ACHN (cell line): ENCODE measurements at regions not wholly inside any gene's neighbourhood (a gene's known extent, or its start where the extent isn't known, plus 50 kb on each side); places are given as distances from the start of the nearest gene placed in this dataset.

Experiments used
- DNase-seq: peaks from one replicate; pipeline ENCODE4 v3.0.0-alpha.2; 2015
- in situ Hi-C: cut with HindIII; loops from 2 replicates; pipeline ENCODE4 v1.10.0; 2017; ENCODE audit warnings: low sequenced_read_pairs, low pct_ligation_motif_present, low pct_unique_long_range_greater_than_20kb

DNA sequence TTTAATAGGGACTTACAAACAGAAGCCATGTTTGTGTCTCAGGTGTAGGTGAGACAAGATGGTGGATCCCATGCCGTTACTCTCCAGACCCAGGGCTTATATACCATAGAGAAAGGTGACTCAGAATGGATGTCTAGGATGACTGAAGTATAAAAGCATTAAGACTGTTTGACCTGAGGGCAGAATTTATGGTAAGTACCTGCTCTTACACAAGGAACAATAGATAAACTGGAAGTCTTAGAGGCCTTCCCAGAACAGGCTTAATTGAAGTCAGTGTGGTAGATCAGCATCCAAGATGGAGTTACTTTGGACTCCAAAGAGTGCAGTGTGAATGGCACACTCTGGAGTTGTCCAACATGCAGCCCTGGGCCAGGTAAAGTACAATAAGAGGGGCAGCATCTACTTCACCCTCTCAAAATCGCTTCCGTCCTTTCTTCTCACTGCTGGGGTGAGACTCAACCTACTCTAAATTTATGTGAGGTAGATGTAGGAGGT lies 387.0 kb upstream of the DDI1 start:
- in situ Hi-C loops, result no loop called here
- no peak for DNase-seq

DNA sequence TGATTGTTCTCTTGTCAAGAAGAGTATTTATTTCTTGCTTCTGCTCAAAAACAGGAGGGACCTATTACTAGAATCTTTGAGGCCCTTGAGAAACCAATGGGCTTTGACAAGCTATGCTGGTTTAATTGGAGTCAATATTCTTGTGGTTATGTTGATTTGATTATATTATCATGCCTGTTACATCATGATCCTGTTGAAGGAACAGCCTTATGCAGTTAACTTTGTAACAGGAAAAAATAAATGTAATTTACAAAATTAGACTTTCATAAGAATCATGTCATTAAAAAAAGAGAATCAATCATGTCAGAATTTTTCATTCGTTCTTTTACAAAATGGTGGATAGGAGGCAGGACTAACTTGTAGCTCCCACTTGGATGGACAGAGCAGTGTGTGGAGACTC lies 386.1 kb upstream of the DDI1 start:
- DNase-seq, result no peak
- in situ Hi-C loops, result no loop called here

DNA sequence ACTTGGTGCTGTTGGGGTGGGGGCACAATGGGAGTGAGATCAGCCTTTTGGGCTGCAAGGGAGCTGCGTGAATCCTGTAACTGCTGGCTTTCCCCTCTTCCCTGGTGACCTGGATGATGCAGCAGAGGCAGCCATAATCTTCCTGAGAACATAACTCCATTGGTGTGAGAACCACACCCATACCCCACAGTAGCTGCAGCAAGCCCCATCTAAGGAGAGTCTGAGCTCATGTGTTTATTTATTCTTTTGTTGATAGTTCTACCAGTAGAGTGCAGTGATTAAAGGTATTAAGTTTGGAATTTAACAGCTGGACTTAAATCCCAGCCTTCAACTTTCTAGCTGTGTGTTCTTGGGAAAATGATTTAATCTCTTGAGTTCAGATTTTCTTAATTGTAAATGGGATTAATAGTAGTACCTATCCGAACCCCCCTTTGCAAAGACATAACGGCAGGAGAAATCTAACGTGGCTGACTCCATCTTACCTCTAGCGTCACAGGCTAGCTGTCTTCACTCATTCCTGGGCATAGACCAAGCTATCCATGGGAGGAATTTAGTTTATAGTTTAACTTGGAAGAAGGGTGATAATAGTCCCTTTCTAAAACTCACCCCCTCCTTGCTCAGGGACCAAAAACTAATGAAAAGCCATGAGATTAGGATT lies 385.0 kb upstream of the DDI1 start:
- DNase-seq, result no peak
- in situ Hi-C loops, result no loop called here

DNA sequence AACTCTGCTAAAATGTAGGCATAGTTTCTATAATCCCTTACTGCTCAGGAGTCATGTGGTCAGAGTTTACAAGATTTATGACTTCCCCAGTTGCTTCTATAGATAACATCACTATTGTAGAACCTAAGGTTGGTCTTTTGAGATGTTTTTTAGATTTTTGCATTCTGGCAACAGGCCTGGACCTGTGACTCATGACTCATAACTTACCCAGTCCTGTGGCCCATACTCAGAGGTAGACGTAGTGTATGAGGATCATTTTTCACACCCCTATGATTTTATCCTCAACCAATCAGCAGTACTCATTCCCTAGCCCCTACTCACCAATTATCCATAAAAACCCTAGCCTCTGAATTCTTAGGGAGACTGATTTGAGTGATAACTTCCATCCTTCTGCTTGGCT lies 384.4 kb upstream of the DDI1 start:
- DNase-seq, result no peak
- in situ Hi-C loops, result no loop called here

DNA sequence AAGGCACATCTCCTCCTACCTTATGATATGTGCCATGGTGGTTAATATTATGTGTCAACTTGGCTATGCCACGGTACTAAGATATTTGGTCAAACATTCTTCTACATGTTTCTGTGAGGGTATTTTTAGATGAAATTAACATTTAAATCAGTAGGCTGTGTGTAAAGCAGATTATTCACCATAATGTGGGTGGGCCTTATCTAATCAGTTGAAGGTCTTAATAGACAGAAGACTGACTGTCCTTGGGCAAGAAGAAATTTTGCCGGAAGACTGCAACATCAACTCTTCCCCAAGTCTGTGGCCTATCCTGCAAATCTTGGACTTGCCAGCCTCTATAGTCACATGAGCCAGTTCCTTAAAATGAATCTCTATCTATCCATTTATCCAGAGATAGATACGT lies 380.1 kb upstream of the DDI1 start:
- DNase-seq, result no peak
- in situ Hi-C loops, result no loop called here

DNA sequence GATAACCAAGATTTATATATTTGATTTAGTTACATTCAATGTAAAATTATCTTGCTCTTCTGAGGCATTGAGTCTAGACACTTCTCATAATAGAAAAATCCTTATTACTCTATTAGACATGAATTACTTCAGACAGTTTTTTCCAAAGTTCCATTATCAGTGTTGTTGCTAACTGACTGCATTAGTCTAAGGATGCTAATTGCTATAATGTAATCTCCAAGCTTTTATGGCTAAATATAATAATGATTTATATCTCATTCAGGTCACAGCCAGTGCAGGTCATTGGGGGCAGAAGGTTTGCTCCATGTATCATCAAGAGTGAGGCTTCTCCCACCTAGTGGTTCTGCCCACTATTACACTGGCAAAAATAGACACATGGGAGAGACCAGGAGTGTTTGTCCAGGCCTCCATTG lies 377.2 kb upstream of the DDI1 start:
- in situ Hi-C loops, result no loop called here
- peak; percentile 44 for DNase-seq

DNA sequence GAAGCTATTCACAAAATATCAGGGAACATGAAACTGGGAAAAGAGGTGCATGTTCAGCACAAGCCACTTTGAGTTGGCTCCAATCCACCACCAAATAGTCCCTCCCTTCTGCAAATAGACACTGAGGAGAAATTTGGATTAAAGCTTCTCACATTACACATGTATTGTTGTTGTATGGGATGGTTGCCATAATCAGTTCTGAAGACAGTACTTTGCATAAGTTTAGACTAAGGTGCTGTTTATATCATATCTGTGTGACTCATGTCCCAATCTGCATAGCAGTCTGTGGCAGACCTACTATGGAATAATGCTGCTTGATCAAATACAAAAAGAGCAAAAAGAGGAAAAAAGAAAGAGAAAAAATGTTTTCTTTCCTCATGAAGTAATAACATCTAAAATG lies 376.7 kb upstream of the DDI1 start:
- DNase-seq, result no peak

DNA sequence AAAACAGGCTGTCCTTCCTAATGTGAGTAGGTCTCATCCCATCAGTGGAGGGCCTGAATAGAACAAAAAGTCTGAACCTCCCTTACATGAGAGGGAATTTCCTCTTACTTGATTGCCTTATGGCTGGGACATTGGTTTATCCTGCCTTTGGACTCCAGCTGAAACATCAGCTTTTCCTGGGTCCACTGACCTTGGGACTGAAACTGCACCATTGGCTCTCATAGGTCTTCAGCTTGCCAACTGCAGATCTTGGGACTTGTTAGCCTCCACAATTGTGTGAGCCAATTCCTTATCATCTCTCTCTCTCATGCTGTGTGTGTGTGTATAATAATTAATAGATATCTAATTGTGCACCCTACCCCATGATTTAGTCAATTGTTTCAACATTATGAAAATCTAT lies 375.3 kb upstream of the DDI1 start:
- no peak for DNase-seq
- in situ Hi-C loops, result no loop called here

More for the DNA sequence above, 376.7 kb upstream of the DDI1 start:
- in situ Hi-C loops, result no loop called here

DNA sequence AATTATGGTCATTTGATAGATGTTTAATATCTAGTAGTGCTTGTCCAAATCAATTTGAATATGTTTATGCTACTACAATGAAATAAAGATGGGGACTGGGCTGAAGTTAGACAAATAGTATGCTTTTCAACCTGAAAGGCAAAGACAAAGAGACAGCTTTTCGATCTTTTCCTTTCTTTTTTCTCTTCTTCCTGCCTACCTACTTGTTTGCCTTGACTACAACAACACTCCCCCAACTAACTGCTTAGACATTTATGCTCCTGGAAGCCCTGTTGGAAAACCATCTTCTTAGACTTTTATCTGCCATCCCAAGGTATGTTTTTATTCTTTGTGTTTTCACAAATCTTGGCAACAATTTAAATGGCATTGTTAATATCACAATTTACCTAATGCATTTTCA lies 374.4 kb upstream of the DDI1 start:
- in situ Hi-C loops, result no loop called here
- no peak for DNase-seq

DNA sequence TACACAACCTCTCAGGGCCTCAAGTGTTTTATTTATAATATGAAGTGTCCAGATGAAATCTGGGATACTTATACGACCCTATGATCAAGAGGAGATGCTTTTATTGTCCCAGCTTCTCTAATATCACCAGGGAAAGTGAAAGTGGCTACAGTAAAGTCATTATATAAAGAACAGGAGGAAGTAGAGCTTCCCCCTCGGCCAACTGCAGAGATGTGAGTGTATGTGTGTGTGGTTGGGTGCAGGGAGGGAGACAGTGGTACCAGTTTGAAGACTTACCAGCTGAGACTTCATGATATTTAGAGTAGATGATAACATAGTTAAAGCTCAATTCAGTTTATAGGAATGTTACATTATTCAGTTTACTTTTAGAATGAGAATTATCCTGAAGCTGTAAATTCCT lies 373.6 kb upstream of the DDI1 start:
- no peak for DNase-seq
- in situ Hi-C loops, result no loop called here

DNA sequence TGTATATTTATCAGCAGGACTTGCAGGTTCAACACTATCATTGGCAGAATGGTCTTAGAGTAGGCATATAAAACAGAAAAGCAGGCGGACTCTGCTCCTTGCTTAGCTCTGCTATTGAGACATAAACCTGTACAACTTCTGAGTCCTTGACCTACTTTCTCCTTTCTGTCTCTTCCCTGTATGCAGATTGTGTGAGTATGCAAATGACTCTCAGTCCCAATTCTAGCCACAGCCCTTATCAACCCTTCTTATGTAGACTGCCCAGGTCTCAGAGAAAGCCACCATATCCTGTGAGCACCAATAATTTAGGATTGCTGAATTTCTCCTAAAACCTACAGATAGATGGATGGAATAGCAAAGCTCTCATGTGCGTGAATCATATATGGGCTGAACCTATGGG lies 367.6 kb upstream of the DDI1 start:
- in situ Hi-C loops, result no loop called here
- DNase-seq, result no peak

DNA sequence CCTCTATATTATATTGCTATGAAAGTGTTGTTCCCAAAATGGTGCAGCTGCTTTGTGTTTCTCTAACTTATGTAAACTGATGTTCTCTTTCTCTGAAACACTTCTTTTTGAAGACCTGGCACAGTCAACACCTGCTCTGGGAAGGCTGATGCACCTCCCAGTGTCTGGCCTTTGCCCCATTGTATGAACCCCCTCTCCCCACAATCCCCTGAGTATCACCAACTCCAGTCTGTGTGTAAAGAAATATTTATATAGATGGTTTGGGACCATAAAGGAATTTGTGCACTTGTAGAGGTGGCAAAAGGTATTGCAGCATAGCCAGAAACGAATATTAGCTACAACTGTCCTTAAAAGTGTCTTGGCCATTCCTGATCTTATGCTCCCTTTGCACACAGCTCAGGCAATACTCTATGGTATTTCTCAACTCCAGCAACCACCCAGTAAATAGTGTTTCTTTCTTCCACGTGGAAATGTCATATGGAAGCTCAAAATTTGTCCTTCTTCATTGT lies 365.2 kb upstream of the DDI1 start:
- no peak for DNase-seq
- in situ Hi-C loops, result no loop called here

DNA sequence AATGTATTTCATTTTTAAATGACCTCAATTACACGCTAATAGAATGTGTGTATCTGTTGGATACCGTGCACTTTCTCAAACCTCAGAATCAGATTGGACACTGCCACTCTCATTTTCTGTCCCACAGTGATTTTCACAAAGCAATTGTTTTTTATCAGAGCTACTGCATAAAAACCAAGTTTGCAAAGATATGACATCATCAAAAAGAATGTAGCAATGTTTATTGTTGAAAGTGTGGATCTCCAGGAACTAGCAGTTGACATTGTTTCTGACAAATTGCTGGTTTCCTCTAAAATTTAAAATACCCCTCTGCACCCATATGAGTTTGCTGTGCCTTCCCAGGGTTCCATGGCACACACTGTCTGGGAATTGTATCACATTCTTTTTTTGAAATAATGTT lies 362.7 kb upstream of the DDI1 start:
- DNase-seq, result no peak
- in situ Hi-C loops, result no loop called here

DNA sequence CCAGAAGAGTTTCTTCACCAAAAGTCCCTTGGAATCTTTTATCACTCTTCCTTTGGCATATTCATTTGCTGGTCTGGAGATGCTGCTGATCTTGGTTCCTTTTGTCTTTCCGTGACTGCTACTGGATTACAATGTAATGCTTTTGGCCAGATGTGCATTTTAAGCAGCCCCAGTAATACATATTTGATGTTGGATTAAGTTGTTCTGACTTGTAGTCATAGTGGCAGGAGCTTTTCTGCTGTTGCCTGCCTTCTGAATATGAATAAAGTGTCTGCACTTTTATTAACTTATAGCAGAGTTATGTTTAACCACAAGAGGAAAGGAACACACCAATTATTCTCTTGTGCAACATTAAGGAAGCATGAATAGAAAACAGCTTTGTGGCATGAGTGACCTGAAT lies 360.0 kb upstream of the DDI1 start:
- DNase-seq, result no peak
- in situ Hi-C loops, result no loop called here

DNA sequence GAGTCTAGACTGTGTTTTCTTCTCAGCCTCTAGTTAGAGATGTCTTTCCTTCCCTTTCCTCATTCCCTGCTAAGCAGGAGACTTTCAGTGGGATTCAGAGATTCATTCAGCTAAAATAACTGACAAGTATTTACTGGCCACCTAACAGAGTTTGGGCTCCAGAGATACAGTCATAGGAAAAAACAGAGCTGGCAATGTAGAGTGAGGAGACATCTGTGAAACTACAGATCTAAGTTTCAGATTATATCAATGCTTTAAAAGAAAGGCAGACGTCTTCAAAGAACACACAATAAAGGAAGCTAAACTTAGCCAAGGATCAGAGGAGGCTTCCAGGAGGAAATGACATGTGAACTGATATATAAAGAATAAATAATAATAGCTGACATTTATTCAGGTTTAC lies 355.6 kb upstream of the DDI1 start:
- in situ Hi-C loops, result no loop called here
- no peak for DNase-seq

DNA sequence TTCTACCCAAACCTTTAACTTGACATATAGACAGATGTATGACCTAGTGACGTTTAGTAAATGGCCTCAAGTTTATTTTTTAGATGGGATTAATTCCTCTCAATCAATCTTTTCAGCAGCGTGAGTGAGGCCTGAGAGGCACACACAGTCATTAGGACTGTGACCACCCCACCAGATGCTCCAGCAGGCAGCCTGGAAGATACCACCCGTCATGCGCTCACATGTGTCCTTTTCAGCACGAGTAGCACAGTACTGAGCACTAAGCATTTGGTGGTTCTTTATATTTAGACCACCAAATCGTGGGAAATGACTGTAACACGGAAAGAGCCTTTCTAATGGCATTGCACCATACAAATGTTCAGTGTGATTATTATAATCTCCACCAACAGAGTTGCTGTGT lies 354.6 kb upstream of the DDI1 start:
- DNase-seq, result no peak
- in situ Hi-C loops, result no loop called here

DNA sequence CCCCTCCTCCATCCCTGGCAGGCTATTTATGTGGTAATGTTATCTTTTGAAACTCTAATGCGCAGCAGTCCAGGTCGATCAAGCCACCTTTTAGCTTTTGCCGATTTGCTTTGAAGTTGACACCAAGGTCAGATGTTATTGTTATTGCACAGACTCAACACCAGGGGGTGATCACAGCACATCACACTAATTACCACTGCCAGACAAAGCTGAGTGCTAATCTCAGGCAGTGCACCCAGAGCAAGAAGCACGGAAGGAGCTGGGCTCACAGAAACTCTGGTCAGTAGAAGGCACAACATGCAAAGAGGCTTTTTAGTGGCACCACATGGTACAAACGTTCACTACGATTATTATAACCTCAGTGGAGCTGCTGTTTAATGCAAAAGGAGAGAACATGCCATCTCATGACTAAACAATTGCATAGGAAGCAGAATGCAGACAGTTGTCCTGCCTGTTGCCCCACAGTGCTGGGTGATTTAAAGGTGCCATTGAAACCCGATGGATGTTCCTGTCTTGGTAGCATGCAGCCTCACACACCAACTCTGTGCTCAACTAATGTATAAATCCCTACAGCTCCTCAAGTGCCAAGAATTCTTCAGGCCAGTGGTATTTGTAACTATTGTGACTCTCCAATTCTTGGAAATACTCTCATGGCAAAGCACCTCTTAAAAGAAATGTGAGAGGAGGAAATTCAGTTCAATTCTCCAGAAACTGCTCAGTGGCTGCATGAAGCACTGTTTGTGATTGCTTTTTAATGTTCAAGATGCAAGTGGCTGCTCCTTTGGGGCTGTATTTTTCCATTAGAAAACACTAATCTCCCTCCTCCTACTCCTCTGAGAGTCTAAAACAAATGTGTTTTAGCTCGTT lies 353.9 kb upstream of the DDI1 start:
- peak; percentile 50 for DNase-seq
- in situ Hi-C loops, result no loop called here

DNA sequence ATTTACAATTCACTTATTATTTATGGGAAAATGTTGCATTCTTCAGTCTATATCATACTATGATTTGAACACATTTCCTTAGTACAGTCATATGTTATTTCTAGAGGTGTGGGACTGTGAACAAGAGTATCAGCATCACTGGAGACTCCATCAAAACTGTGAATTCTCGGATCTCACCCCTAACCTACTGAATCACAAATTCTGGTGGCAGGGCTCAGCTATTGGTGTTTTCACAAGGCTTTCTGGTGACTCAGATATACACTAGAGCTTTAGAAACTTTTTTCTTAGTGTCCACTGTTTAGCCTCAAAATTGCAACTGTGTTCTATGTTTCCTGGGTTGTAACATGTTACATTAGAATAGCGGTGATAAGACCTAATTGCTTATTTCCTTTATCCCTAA lies 352.9 kb upstream of the DDI1 start:
- in situ Hi-C loops, result no loop called here

DNA sequence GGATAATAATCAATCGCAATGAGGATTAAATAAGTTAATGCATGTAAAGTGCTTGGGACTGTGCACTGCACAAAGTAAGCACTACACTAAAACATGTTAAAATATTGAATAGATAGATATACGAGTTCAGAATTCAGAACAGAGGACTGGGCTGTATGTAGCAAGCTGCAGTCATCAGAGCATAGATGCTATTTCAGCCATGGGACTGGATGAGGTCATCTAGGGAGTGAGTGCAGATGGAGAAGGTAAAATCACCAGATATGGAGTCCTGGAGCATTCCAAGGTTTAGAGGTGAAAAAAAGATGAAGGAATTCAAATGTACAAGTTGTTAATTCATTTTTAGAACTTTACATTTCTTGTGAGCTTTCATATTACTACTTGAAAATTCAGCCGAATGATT lies 347.5 kb upstream of the DDI1 start:
- in situ Hi-C loops, result no loop called here
- DNase-seq, result no peak

More for the DNA sequence above, 352.9 kb upstream of the DDI1 start:
- no peak for DNase-seq

DNA sequence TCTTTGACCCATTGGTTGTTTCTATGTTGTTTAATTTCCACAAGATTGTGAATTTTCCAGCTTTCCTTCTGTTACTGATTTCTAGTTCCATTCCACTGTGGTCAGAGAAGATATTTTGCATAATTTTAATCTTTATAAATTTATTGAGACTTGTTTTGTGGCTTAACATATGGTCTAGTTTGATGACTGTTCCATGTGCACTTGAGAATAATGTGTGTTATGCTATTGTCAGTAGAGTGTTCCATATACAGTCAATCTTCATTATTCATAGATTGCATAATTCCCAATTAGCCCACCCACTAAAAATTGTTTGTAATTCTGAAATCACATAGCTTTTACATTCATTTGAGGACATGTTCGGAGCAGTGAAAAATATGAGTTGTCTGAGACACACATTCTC lies 346.1 kb upstream of the DDI1 start:
- no peak for DNase-seq
- in situ Hi-C loops, result no loop called here
